ENCODE measurements at regions not wholly inside any gene's neighbourhood (a gene's known extent, or its start where the extent isn't known, plus 50 kb on each side); places are given as distances from the start of the nearest gene placed in this dataset.

DNA sequence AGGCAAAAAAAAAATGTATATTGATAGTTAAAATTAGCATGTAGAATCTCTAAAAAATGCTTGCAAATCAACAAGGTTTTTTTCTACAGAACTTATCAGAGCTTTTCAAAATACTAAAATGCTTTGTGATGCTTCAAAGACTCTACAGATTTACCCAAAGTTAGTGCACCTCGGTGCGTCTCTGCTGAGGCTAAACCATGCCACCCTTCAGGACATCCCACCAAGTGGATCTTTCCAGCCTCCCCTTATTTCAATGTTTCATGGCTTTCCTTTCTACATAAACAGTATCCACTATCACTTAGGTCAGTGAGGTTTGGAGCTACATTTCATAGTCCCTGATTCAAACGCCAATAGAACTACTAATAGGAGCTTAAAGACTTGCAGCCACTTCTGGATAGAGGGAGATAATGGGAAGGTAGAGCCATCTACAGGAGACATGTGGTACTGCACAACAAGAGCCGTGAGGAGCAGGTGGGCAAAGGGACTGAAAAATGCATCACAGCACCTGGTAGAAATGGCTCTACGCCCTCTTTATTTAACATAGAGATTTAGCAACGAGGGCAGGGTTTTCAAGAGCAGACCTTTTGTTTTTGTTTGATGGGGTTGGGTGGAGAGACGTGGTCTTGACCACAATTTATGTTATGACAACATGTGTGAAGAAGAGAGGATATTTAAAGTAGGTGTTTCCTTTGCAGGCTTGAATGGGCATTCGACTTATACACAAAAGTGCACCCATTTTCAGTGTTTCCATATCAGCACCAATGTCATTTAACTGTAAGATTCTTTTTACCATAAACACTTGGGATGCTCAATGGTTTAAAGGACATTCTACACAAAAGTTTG is 56.1 kb upstream of the SLC35G4 start:
- DNase-seq, result peak; percentile 66

DNA sequence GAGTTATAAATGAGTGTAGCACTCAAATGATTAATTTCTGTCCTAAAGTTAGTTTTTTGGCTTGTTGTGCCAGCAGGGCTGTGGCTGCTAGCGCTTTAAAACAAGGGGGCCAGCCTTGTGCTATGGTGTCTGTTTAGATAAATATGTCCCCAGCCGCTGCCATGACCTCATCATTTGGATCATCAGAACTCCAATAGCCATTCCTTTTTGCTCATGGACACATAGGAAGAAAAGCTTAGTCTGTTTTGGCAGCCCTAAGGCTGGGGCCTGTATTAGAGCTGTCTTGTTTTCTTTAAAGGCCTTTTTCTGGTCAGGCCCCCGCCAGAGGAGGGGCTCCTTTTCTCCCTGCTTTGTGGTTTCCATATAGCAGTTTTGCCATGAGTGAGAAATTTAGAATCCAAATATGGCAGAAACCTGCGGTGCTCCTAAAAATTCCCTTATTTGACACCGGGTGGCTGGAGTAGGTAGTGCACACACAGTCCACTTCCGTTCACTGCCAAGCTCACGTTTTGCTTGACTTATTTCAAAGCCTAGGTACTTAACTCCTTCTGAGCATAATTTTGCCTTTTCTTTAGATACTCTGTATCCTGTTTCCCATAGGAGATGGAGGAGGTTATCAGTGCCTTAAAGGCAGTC is 60.4 kb upstream of the SLC35G4 start:
- DNase-seq, result no peak

- DNase-seq, result no peak
Measured at GRCh38 chr18:11548396-11548795, 61.0 kb upstream of the SLC35G4 start.

DNA sequence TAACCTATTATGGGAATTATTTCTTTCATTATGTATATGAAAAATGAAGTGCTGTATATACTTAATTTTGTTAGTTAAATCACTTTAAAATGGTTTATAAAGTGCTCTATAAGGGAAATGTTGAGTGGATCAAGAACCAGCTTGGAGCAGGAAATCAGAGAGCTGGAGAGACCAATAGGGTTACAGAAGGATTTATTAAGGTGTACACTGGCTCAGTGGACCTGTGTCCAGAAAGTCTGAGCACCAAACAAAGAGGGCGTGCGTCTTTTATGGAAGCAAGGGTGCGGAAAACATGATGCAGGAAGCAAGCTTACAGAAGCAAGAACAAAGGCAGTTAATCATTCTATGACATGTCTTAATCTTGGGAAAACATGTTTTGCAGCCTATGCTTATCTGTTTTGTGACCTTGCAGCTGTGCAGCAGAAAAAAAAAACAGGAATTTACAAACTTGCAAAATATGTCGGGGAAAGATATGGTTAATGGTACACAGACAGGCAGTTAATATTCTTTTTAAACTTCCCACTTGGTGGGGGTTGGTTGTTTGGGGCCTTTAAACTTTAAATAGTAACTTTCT is 65.2 kb upstream of the SLC35G4 start:
- DNase-seq, result no peak

- no peak for DNase-seq
Measured at GRCh38 chr18:11541179-11541578, 68.2 kb upstream of the SLC35G4 start.

DNA sequence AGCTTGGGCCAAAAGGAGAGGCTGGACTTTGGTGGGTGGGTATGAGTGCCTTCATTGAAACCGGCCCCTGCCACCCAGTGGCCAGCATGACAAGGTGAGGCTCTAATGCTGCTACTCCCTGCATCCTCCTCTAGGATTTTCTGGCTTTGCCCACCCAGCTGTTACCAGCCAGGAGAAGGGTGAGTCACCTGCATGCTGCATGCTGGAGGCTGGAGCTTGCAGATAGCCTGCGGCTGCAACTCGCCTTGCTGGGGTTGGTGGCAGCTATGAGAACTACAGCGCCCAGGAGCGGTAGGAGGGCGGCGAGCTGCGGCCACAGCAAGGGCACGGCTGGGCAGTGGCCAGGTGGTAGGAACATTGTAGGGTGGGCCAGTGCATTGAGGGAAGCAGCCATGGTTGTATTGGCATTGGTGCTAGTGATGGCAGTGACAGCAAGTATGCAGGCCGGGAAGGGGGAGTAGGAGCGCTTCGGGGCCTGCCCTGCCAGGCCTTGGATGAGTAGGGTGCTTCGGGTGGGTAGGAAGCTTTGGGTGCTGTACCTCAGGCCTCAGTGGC is 75.4 kb upstream of the SLC35G4 start:
- DNase-seq, result no peak

- DNase-seq, result no peak
Measured at GRCh38 chr18:11533513-11533890, 75.9 kb upstream of the SLC35G4 start.

DNA sequence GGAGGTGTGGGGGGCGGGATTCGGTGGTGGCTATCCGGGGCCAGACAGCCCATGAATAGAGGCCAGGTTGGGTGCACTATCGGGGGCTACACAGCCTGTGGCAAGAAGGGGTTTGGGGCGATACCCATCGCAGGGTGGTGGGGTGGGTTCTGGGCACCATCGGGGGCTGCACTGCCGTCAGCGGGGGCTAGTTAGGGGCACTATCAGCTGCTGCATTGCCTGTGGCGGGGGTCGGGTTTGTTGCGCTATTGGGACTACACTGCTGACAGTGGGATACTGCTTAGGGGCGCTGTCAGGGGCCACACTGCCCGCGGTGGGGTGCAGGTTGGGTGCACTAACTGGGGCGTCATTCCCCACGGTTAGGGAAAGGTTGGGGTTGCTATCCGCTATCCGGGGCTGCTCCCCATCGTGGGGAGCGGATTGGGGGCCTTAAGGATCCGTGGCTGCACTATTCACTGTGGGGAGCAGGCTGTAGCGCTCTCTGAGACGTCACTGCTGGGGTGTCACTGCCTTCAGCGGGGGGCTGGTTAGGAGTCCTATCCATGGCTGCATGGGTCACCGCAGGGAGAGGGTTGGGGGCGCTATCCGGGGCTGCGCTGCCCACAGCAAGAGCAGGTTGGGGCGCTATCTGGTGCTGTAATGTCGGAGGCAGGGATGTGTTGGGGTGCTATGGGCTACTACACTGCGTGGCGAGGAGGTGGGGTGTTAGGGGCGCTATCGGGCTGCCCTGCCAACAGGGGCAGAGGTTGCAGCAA is 76.5 kb upstream of the SLC35G4 start:
- no peak for DNase-seq

DNA sequence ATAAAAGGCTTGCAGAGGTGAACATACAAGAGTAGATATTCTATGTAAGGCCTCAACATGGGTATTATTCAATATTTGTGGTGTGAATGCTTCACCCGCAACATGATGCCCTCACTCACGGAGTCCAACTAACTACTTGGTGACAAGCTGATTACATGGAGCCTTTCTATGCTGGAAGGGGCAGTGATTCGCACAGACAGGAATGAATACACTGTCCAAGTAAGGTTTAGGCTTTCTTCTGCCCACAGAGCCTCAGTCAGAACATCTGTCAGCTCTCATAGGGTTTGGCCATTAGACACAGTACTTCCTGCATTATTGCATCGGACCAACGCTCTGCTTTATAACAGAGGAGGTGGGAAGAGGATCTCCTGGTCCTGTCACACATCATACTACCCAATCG is 80.3 kb upstream of the SLC35G4 start:
- no peak for DNase-seq

GRCh38 chr18:11526675-11527074 is 82.7 kb upstream of the SLC35G4 start:
- DNase-seq, result no peak

DNA sequence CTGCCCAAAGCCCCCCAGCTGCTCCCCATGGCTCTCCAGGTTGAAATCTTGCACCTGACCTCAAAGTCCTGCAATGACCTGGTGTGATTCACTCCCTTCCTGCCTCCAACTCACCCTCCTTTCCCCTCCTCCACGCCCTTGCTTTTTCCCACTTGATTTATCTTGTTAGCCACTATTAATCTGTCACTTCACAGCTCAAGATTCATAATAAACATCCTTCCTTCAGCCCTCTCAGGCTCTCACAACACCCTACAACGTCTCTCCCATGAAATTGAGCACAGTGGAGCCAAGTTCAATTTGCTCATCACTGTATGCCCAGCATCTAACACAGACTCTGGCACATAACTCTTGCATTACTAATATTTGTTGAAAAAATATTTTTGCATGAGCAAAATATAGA is 85.6 kb upstream of the SLC35G4 start:
- no peak for DNase-seq

DNA sequence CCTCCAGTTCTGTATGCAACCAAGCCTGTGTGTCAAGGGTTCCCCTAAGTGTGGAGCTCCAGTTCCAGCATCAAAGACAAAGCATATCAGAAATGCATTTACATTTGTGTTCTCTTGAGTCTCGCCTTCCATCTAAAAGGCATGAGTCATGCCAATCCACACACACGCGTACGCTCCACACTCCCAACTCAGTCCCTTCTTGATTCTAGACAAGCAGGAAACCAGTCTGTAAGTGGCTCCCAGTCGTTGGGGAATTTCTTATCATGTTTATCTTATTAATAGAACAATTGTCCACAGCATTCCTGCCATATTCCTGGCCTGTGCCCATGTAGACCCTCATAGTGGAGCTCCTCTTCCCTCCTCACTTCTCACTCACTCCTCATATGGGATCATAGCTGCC is 86.4 kb upstream of the SLC35G4 start:
- no peak for DNase-seq

DNA sequence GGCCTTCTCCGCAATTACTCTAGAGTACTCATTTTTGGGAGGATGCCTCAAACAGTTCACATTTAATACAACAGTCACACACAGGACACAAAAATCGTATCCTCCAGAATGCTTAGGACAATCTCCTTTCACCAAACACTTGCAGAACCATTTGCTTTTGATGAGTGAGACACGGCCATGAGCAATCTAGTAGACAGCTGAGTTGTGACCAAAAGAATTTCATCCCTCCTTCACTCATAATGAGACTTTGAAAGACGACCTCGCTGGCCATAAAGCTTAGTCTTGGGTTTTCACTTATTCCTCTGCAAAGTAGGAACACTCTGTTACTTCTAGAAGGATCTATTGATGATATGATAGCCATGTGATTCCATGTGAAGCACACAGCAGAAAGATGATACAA is 87.5 kb upstream of the SLC35G4 start:
- DNase-seq, result no peak

- no peak for DNase-seq
Measured at GRCh38 chr18:11520536-11520935, 88.9 kb upstream of the SLC35G4 start.

- peak; percentile 76 for DNase-seq
Measured at GRCh38 chr18:11518788-11519685, 90.4 kb upstream of the SLC35G4 start.

GRCh38 chr18:11517704-11518103 is 91.7 kb upstream of the SLC35G4 start:
- no peak for DNase-seq

DNA sequence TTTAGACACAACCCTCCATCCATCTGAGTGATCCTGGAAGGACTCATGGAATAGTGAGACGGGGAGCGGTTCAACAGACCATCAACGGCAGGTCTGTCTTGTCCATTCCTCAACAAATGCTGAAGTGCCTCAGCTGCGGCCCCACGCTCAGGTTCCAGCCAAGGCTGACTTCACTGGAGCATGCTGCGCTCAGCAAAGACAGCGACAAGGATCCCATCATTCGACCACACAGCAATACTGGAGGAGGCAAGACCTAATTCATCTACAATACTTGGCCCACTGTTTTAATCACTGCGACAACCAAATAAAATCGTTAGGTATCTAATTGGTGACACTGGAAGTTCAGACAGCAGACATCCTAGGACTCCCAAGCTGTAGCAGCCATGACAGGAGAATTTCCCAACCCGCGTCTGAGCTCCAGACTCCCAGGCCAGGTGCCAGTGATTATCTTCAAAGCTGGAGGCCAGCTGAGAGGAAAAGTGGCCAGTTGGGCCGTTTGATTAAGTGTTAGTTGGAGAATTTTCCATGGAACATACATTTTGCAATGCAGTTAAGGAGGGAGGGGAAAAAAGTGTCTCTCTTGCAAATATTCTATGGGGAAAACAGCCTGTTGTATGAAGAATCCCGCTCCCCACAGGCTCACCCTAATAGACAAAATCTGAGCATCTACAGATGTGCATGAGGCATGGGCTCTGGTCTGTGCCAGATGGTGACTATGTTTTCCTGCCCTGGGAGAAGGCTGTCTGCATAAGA is 92.5 kb upstream of the SLC35G4 start:
- DNase-seq, result no peak

GRCh38 chr18:11514267-11514666 is 95.1 kb upstream of the SLC35G4 start:
- no peak for DNase-seq

GRCh38 chr18:11512096-11513025 is 97.0 kb upstream of the SLC35G4 start:
- DNase-seq, result no peak

DNA sequence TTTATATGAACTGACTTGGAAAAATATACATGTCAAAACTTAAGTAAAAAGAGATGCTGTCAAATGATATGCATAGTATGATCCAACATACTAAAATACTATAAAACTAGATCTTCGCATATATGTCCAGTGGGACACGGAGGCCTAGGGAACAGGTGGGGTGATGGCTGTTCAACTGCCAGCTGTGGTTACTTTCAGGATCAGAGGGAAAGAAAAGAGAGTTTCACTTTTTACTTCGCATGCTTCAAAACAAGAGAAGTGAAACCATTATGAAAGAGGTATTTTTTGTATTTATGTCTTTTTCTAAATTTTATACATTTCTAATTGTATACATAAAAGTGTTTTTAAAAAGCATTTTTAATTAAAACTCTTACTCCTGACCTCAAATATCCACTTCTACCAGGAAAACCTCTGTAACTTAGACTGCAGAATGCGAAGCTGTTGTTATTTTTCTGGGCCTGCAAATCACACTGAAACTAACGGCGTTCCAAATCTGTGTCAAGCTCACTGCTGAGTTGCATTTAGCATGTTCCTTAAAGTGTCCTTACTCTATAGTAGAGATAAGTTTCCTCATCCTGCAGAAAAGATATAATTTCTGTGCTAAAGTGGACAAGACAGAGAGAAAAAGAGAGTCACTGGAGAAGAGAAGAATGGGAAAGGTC is 97.8 kb upstream of the SLC35G4 start:
- no peak for DNase-seq
